ENCODE measurements at regions not wholly inside any gene's neighbourhood (a gene's known extent, or its start where the extent isn't known, plus 50 kb on each side); places are given as distances from the start of the nearest gene placed in this dataset.

- Histone ChIP-seq H2AFZ (ENCODE audit: control insufficient read depth, low read depth, low read length) (no peak overlapping the region), H3K4me3 (no peak overlapping the region), H3K79me2 (ENCODE audit: control insufficient read depth, insufficient read depth, low read length) (no peaks in the 10 kb centered on the region), H3K36me3 (ENCODE audit: control insufficient read depth in 2 of 2, insufficient read depth in 2 of 2, low read length in 1 of 2) (no peaks in the 10 kb centered on the region), H3K9me3 (replicated peaks; ENCODE audit: control insufficient read depth, insufficient read depth, low read length) (no peaks in the 10 kb centered on the region), H3K9ac (ENCODE audit: control insufficient read depth, insufficient read depth, low read length) (no peak overlapping the region), H3K4me2 (ENCODE audit: control insufficient read depth, insufficient read depth) (no peak overlapping the region), H3K4me1 (ENCODE audit: control insufficient read depth, insufficient read depth, low read length) (peaks cover 12% of the 10 kb centered on the region), H4K20me1 (ENCODE audit: control insufficient read depth, insufficient read depth) (no peaks in the 10 kb centered on the region), H3K27me3 (replicated peaks in 1 of 2; ENCODE audit: control insufficient read depth in 2 of 2, insufficient read depth in 2 of 2, low read length in 1 of 2) (no peaks in the 10 kb centered on the region), H3K27ac (ENCODE audit: control insufficient read depth, insufficient read depth) (no peak overlapping the region)
- TF ChIP-seq IKZF1 (conservative IDR thresholded peaks at IDR 0.05) (no peak), MYB (IDR thresholded peaks at IDR 0.05; ENCODE audit: borderline replicate concordance, low read depth, low read length) (no peak), RBBP5 (conservative IDR thresholded peaks at IDR 0.05) (no peak), RFX5 (IDR thresholded peaks at IDR 0.05; ENCODE audit: low read depth, low read length) (no peak)
- TF ChIP-seq, protein P1, sequence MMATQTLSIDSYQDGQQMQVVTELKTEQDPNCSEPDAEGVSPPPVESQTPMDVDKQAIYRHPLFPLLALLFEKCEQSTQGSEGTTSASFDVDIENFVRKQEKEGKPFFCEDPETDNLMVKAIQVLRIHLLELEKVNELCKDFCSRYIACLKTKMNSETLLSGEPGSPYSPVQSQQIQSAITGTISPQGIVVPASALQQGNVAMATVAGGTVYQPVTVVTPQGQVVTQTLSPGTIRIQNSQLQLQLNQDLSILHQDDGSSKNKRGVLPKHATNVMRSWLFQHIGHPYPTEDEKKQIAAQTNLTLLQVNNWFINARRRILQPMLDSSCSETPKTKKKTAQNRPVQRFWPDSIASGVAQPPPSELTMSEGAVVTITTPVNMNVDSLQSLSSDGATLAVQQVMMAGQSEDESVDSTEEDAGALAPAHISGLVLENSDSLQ (IDR thresholded peaks at IDR 0.05), result no peak
- DNase-seq (ENCODE audit: low read depth, low spot score), result no peak
- RAD21 ChIA-PET (ENCODE audit: unreplicated experiment), result interaction anchor here (1.1 to 1.8 kb wide), 4 partner anchors 40 to 297 kb away, joined by 3 to 4 read pairs (median 3); no protein-coding TSS in a partner anchor
- SMC1A ChIA-PET (ENCODE audit: uncharacterized antibody, unreplicated experiment), result interaction anchor here (1.5 to 2.4 kb wide), 4 partner anchors 28 to 216 kb away, joined by 3 to 9 read pairs (median 6); no protein-coding TSS in a partner anchor
- POLR2A ChIA-PET, result no interaction called here
- CTCF ChIA-PET, result interaction anchor here (0.5 to 2.0 kb wide), 6 partner anchors 10 to 223 kb away, joined by 3 to 7 read pairs (median 6); no protein-coding TSS in a partner anchor
- in situ Hi-C loops (cut with MboI) (no loop called here), intact Hi-C loops (cut with micrococcal nuclease; ENCODE audit: unreplicated experiment) (no loop called here)
- no peak for ATAC-seq
- BruUV-seq (replicated peaks), result no TSS peak
- no peak for FAIRE-seq
- 100% methylated on average over 1 of the region's 1 CpG for WGBS (ENCODE audit: insufficient coverage, insufficient replicate concordance, low lambda C conversion rate, missing lambda C conversion rate)
These were observed 120.9 kb downstream of the OLIG3 start for GRCh38 chr6:137373296-137373695.

- Histone ChIP-seq H3K4me2 (ENCODE audit: control insufficient read depth, insufficient read depth) (no peak overlapping the region), H3K9me3 (replicated peaks; ENCODE audit: control insufficient read depth, insufficient read depth, low read length) (no peaks in the 10 kb centered on the region), H3K4me3 (no peak overlapping the region), H4K20me1 (ENCODE audit: control insufficient read depth, insufficient read depth) (no peaks in the 10 kb centered on the region), H3K27me3 (replicated peaks in 1 of 2; ENCODE audit: control insufficient read depth in 2 of 2, insufficient read depth in 2 of 2, low read length in 1 of 2) (no peaks in the 10 kb centered on the region), H3K9ac (ENCODE audit: control insufficient read depth, insufficient read depth, low read length) (no peak overlapping the region), H3K4me1 (ENCODE audit: control insufficient read depth, insufficient read depth, low read length) (peaks cover 12% of the 10 kb centered on the region), H2AFZ (ENCODE audit: control insufficient read depth, low read depth, low read length) (no peak overlapping the region), H3K79me2 (ENCODE audit: control insufficient read depth, insufficient read depth, low read length) (no peaks in the 10 kb centered on the region), H3K27ac (ENCODE audit: control insufficient read depth, insufficient read depth) (no peak overlapping the region), H3K36me3 (ENCODE audit: control insufficient read depth in 2 of 2, insufficient read depth in 2 of 2, low read length in 1 of 2) (no peaks in the 10 kb centered on the region)
- in situ Hi-C loops (cut with MboI) (no loop called here), intact Hi-C loops (cut with micrococcal nuclease; ENCODE audit: unreplicated experiment) (no loop called here)
- 92% methylated on average over 2 of the region's 2 CpGs for WGBS (ENCODE audit: insufficient coverage, insufficient replicate concordance, low lambda C conversion rate, missing lambda C conversion rate)
- ChIA-PET POLR2A (no interaction called here), SMC1A (ENCODE audit: uncharacterized antibody, unreplicated experiment) (interaction anchor here (0.7 to 2.4 kb wide), 8 partner anchors 11 to 217 kb away, joined by 3 to 9 read pairs (median 4); no protein-coding TSS in a partner anchor), CTCF (interaction anchor here (1.0 to 2.0 kb wide), 8 partner anchors 9 to 43 kb away, joined by 3 to 7 read pairs (median 4); no protein-coding TSS in a partner anchor), RAD21 (ENCODE audit: unreplicated experiment) (interaction anchor here (0.9 to 1.8 kb wide), 5 partner anchors 41 to 296 kb away, joined by 3 to 4 read pairs (median 3); no protein-coding TSS in a partner anchor)
- FAIRE-seq (no peak), ATAC-seq (no peak), DNase-seq (ENCODE audit: low read depth, low spot score) (no peak)
- no TSS peak for BruUV-seq (replicated peaks)
- no peak for TF ChIP-seq BCL3 (IDR thresholded peaks at IDR 0.05; ENCODE audit: borderline replicate concordance, insufficient read depth, low read depth, low read length, poor library complexity, severe bottlenecking)
- TF ChIP-seq EED (IDR thresholded peaks at IDR 0.05; ENCODE audit: low read depth), result no peak
- no peak for TF ChIP-seq POLR2A (IDR thresholded peaks at IDR 0.05; ENCODE audit: low read depth, low read length)
- no peak for TF ChIP-seq ZBTB11 (CRISPR knock-in tag; IDR thresholded peaks at IDR 0.05)
- TF ChIP-seq POLR2AphosphoS5 (IDR thresholded peaks at IDR 0.05; ENCODE audit: low read length), result no peak
- TF ChIP-seq KLF5 (IDR thresholded peaks at IDR 0.05; ENCODE audit: partially characterized antibody), result no peak
- no peak for TF ChIP-seq MYC (IDR thresholded peaks at IDR 0.05; ENCODE audit: insufficient read depth, insufficient read length, insufficient replicate concordance, low read length, severe bottlenecking)
- TF ChIP-seq SP1 (IDR thresholded peaks at IDR 0.05; ENCODE audit: low read depth, low read length), result no peak
These were observed 121.7 kb downstream of the OLIG3 start for GRCh38 chr6:137372532-137372931.

Data from GM12878 (cell line).